IMR-90 (cell line): ENCODE measurements at regions not wholly inside any gene's neighbourhood (a gene's known extent, or its start where the extent isn't known, plus 50 kb on each side); places are given as distances from the start of the nearest gene placed in this dataset.

Experiments
- ATAC-seq: fragments of 200-7000 bp; cut with Tn5 transposase; 2 replicates; pipeline ENCODE4 v1.9.1; 2020; ENCODE audit warnings: low read depth, mild to moderate bottlenecking, moderate library complexity
- BruUV-seq: library from RNA; stranded (reverse); fragments of 400-500 nt; replicated peaks from 2 replicates; lab custom pipeline; 2021; lab: Mats Ljungman, UMichigan
- CTCF ChIA-PET: fragments of 300-600 bp; formaldehyde crosslinking; extraction: SDS; loops from one replicate; lab custom pipeline; 2021; ENCODE audit warnings: antibody characterized with exemption; lab: Yijun Ruan, JAX
- POLR2A ChIA-PET: fragments of 300-600 bp; sonication (Branson Sonifier 250); formaldehyde crosslinking; loops from one replicate; lab custom pipeline; 2022; ENCODE audit warnings: antibody characterized with exemption; ENCODE audit not compliant: unreplicated experiment; lab: Charles Lee
- DNase-seq: peaks from one replicate; pipeline ENCODE4 v3.0.0; 2013
- H2AFZ ChIP-seq: replicated peaks from 2 replicates; pipeline ENCODE3; 2013; ENCODE audit warnings: low read length, mild to moderate bottlenecking; ENCODE audit not compliant: poor library complexity
- H2AK5ac ChIP-seq: 2 replicates; pipeline ENCODE4 v1.6.1; 2013; ENCODE audit warnings: low read depth, low read length, inconsistent platforms
- H2AK9ac ChIP-seq: replicated peaks from 2 replicates; pipeline ENCODE3; 2013; ENCODE audit warnings: mild to moderate bottlenecking, low read depth, low read length, moderate library complexity; ENCODE audit not compliant: poor library complexity
- H2BK120ac ChIP-seq: 2 replicates; pipeline ENCODE4 v1.6.1; 2013; ENCODE audit warnings: low read depth, low read length, inconsistent platforms
- H2BK15ac ChIP-seq: 3 replicates; pipeline ENCODE4 v1.6.1; 2013; ENCODE audit warnings: low read depth, low read length, inconsistent platforms
- H2BK20ac ChIP-seq: 2 replicates; pipeline ENCODE4 v1.6.1; 2013; ENCODE audit warnings: low read depth, mild to moderate bottlenecking, inconsistent platforms, low read length, moderate library complexity
- H2BK5ac ChIP-seq: 2 replicates; pipeline ENCODE4 v1.6.1; 2013; ENCODE audit warnings: mild to moderate bottlenecking, low read depth, low read length, inconsistent platforms; ENCODE audit not compliant: poor library complexity, severe bottlenecking
- H3K14ac ChIP-seq: replicated peaks from 2 replicates; pipeline ENCODE4 v1.6.1; 2013; ENCODE audit warnings: low read depth, low read length, inconsistent platforms
- H3K18ac ChIP-seq: 2 replicates; pipeline ENCODE4 v1.6.1; 2013; ENCODE audit warnings: low read depth, low read length, control low read depth
- H3K23ac ChIP-seq: 2 replicates; pipeline ENCODE4 v1.6.1; 2013; ENCODE audit warnings: low read depth, low read length, inconsistent platforms
- H3K27ac ChIP-seq: 2 replicates; pipeline ENCODE4 v1.5.1; 2013; ENCODE audit warnings: mild to moderate bottlenecking, control low read depth, low read length; ENCODE audit not compliant: insufficient read depth
- H3K27me3 ChIP-seq: 2 replicates; pipeline ENCODE4 v1.6.1; 2013; ENCODE audit warnings: low read length; ENCODE audit not compliant: control insufficient read depth, insufficient read depth
- H3K36me3 ChIP-seq: 2 replicates; pipeline ENCODE4 v1.6.1; 2013; ENCODE audit warnings: low read length, mixed read lengths; ENCODE audit not compliant: control insufficient read depth, insufficient read depth
- H3K4ac ChIP-seq: 2 replicates; pipeline ENCODE4 v1.6.1; 2013; ENCODE audit warnings: low read depth, low read length, inconsistent platforms
- H3K4me1 ChIP-seq: 2 replicates; pipeline ENCODE4 v1.6.1; 2013; ENCODE audit warnings: low read length, mixed read lengths; ENCODE audit not compliant: control insufficient read depth, insufficient read depth
- H3K4me2 ChIP-seq: 2 replicates; pipeline ENCODE4 v1.6.1; 2013; ENCODE audit warnings: low read depth, mild to moderate bottlenecking, control low read depth, low read length, moderate library complexity
- H3K4me3 ChIP-seq: 2 replicates; pipeline ENCODE4 v1.5.1; 2013; ENCODE audit warnings: low read depth, mild to moderate bottlenecking, control low read depth, low read length, moderate library complexity; ENCODE audit not compliant: insufficient read depth
- H3K56ac ChIP-seq: 2 replicates; pipeline ENCODE4 v1.6.1; 2013; ENCODE audit warnings: low read length, inconsistent platforms; ENCODE audit not compliant: insufficient read depth; ENCODE audit errors: extremely low read depth
- H3K79me1 ChIP-seq, 2 experiments: 2 replicates each; pipeline ENCODE4 v1.6.1; 2013; ENCODE audit warnings: low read length in 2 of 2, inconsistent platforms in 1 of 2, low read depth in 1 of 2
- H3K9ac ChIP-seq: 2 replicates; pipeline ENCODE4 v1.6.1; 2013; ENCODE audit warnings: low read depth, low read length, control low read depth
- H3K9me1 ChIP-seq: 2 replicates; pipeline ENCODE4 v1.6.1; 2013; ENCODE audit warnings: low read length, inconsistent platforms; ENCODE audit not compliant: insufficient read depth
- H3K9me3 ChIP-seq: 2 replicates; pipeline ENCODE4 v1.6.1; 2013; ENCODE audit warnings: low read length; ENCODE audit not compliant: control insufficient read depth, insufficient read depth
- H4K20me1 ChIP-seq: 2 replicates; pipeline ENCODE4 v1.6.1; 2013; ENCODE audit warnings: low read length, inconsistent platforms; ENCODE audit not compliant: insufficient read depth
- H4K5ac ChIP-seq: 2 replicates; pipeline ENCODE4 v1.6.1; 2013; ENCODE audit warnings: mild to moderate bottlenecking, low read depth, low read length, control low read depth
- H4K8ac ChIP-seq, 2 experiments: 2 replicates each; pipeline ENCODE4 v1.6.1; 2013; ENCODE audit warnings: low read depth in 2 of 2, low read length in 2 of 2, control low read depth in 1 of 2, inconsistent platforms in 1 of 2
- H4K91ac ChIP-seq: 2 replicates; pipeline ENCODE4 v1.6.1; 2013; ENCODE audit warnings: low read depth, low read length, inconsistent platforms; ENCODE audit not compliant: insufficient read depth
- CEBPB ChIP-seq: IDR thresholded peaks from 2 replicates; pipeline ENCODE4 v1.6.1; 2012; ENCODE audit warnings: low read depth, low read length, improper control_type of control experiment
- CHD1 ChIP-seq: IDR thresholded peaks from 2 replicates; pipeline ENCODE4 v1.6.1; 2012; ENCODE audit warnings: low read depth, low read length, improper control_type of control experiment
- FOS ChIP-seq: fragments of 150-350 bp; IDR thresholded peaks from 2 replicates; pipeline ENCODE4 v1.6.1; 2016; ENCODE audit warnings: low read depth, low read length
- MAFK ChIP-seq: IDR thresholded peaks from 2 replicates; pipeline ENCODE4 v1.6.1; 2012; ENCODE audit warnings: low read depth, low read length, improper control_type of control experiment
- MAZ ChIP-seq: IDR thresholded peaks from 2 replicates; pipeline ENCODE4 v1.6.1; 2012; ENCODE audit warnings: low read depth, mild to moderate bottlenecking, low read length, improper control_type of control experiment, moderate library complexity, borderline replicate concordance
- POLR2A ChIP-seq: IDR thresholded peaks from 2 replicates; pipeline ENCODE4 v1.6.1; 2012; ENCODE audit warnings: mild to moderate bottlenecking, low read depth, low read length
- RFX5 ChIP-seq: IDR thresholded peaks from 2 replicates; pipeline ENCODE4 v1.8.0; 2012; ENCODE audit warnings: low read depth, mild to moderate bottlenecking, low read length, moderate library complexity
- SMC3 ChIP-seq: fragments of 150-350 bp; IDR thresholded peaks from 2 replicates; pipeline ENCODE4 v1.6.1; 2016; ENCODE audit warnings: low read depth, mild to moderate bottlenecking, antibody characterized with exemption, low read length, moderate library complexity
- WGBS, 2 experiments: methylation state at CpG; one replicate each; pipeline versions ENCODE4 v1.1.5 to v1.1.7; 2013; ENCODE audit warnings: missing lambda C conversion rate in 2 of 2; ENCODE audit not compliant: insufficient read length in 1 of 2; ENCODE audit errors: extremely low coverage in 2 of 2; 5-methylcytosine and 5-hydroxymethylcytosine counted together
- dilution Hi-C: fragments of 300-500 bp; cut with HindIII; formaldehyde crosslinking; loops from one replicate; pipeline ENCODE4 v1.14.3; 2018; ENCODE audit warnings: low sequenced_read_pairs; ENCODE audit not compliant: unreplicated experiment
- in situ Hi-C: fragments of 300-500 bp; cut with MboI; formaldehyde crosslinking; loops from 3 replicates; pipeline ENCODE4 v1.14.3; 2019; ENCODE audit warnings: low sequenced_read_pairs, inconsistent platforms, mixed read lengths
- intact Hi-C: fragments of 100-400 bp; cut with micrococcal nuclease; formaldehyde crosslinking; loops from 2 replicates; pipeline ENCODE4 v1.10.0; 2022
- TF ChIP-seq, protein P1 (sequence below): fragments of 150-350 bp; IDR thresholded peaks from 2 replicates; pipeline ENCODE4 v1.6.1; 2017; ENCODE audit warnings: mild to moderate bottlenecking, antibody characterized with exemption, low read length, low read depth
- TF ChIP-seq, protein P2 (sequence below): fragments of 150-350 bp; IDR thresholded peaks from 2 replicates; pipeline ENCODE4 v1.6.1; 2016; ENCODE audit warnings: low read depth, mild to moderate bottlenecking, low read length, moderate library complexity, borderline replicate concordance
- TF ChIP-seq, protein P3 (sequence below): conservative IDR thresholded peaks from 2 replicates; pipeline ENCODE4 v1.5.1; 2012; ENCODE audit warnings: mild to moderate bottlenecking, low read depth, low read length, improper control_type of control experiment

DNA sequence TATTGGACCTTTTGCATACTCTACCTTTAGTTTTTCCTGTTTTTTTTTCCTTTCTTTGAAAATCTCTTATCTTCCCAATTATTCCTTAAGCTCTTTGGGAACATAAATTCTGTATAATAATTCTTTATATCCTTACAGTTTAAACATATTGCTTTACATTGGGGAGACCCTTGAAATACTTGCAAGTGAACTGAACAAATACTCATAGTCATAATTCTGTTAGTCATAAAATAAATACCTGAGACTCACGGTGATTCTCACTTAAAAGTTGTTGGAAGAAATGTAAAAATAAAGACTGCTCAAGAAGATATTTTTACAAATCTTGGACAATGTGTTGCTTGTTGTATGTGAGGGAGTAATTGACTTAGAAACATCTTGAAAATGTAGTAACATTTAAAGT, 515.2 kb upstream of the POT1 start:
- Histone ChIP-seq H3K4me3 (no peak overlapping the region), H4K91ac (no peak overlapping the region), H4K20me1 (no peaks in the 10 kb centered on the region), H3K4me2 (no peak overlapping the region), H2AK5ac (no peak overlapping the region), H3K36me3 (no peaks in the 10 kb centered on the region), H3K27ac (no peak overlapping the region), H3K79me1 (no peaks in the 10 kb centered on the region), H2BK120ac (no peak overlapping the region), H2AFZ (no peak overlapping the region), H4K5ac (no peak overlapping the region), H3K18ac (no peak overlapping the region), H3K9ac (no peak overlapping the region), H3K9me3 (peaks cover 2% of the 10 kb centered on the region; the same call in 1 of the 2 replicates), H4K8ac (no peak overlapping the region), H2AK9ac (no peak overlapping the region), H3K27me3 (no peaks in the 10 kb centered on the region), H2BK20ac (no peak overlapping the region), H3K56ac (no peak overlapping the region), H3K4ac (no peak overlapping the region), H3K14ac (no peak overlapping the region), H2BK15ac (no peak overlapping the region), H3K4me1 (no peaks in the 10 kb centered on the region), H3K23ac (no peak overlapping the region), H3K9me1 (no peaks in the 10 kb centered on the region), H2BK5ac (no peak overlapping the region)
- no CpG with 5 or more reads among the region's 1 CpG for WGBS, 2 experiments
- intact Hi-C loops (no loop called here), in situ Hi-C loops (no loop called here), dilution Hi-C loops (no loop called here)
- ATAC-seq (no peak), DNase-seq (no peak)
- BruUV-seq: no TSS peak
- POLR2A ChIA-PET: no interaction called here
- CTCF ChIA-PET: interaction anchor here (0.7 kb wide), 1 partner anchor 36 kb away, joined by 4 read pairs; no protein-coding TSS in a partner anchor
- TF ChIP-seq MAFK (no peak), RFX5 (no peak), CEBPB (no peak), FOS (no peak), CHD1 (no peak), SMC3 (no peak), POLR2A (no peak), MAZ (no peak)
- TF ChIP-seq, protein P1, sequence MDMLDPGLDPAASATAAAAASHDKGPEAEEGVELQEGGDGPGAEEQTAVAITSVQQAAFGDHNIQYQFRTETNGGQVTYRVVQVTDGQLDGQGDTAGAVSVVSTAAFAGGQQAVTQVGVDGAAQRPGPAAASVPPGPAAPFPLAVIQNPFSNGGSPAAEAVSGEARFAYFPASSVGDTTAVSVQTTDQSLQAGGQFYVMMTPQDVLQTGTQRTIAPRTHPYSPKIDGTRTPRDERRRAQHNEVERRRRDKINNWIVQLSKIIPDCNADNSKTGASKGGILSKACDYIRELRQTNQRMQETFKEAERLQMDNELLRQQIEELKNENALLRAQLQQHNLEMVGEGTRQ: no peak
- TF ChIP-seq, protein P2, sequence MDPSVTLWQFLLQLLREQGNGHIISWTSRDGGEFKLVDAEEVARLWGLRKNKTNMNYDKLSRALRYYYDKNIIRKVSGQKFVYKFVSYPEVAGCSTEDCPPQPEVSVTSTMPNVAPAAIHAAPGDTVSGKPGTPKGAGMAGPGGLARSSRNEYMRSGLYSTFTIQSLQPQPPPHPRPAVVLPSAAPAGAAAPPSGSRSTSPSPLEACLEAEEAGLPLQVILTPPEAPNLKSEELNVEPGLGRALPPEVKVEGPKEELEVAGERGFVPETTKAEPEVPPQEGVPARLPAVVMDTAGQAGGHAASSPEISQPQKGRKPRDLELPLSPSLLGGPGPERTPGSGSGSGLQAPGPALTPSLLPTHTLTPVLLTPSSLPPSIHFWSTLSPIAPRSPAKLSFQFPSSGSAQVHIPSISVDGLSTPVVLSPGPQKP: no peak
- TF ChIP-seq, protein P3, sequence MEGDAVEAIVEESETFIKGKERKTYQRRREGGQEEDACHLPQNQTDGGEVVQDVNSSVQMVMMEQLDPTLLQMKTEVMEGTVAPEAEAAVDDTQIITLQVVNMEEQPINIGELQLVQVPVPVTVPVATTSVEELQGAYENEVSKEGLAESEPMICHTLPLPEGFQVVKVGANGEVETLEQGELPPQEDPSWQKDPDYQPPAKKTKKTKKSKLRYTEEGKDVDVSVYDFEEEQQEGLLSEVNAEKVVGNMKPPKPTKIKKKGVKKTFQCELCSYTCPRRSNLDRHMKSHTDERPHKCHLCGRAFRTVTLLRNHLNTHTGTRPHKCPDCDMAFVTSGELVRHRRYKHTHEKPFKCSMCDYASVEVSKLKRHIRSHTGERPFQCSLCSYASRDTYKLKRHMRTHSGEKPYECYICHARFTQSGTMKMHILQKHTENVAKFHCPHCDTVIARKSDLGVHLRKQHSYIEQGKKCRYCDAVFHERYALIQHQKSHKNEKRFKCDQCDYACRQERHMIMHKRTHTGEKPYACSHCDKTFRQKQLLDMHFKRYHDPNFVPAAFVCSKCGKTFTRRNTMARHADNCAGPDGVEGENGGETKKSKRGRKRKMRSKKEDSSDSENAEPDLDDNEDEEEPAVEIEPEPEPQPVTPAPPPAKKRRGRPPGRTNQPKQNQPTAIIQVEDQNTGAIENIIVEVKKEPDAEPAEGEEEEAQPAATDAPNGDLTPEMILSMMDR: no peak
